ENCODE measurements at regions not wholly inside any gene's neighbourhood (a gene's known extent, or its start where the extent isn't known, plus 50 kb on each side); places are given as distances from the start of the nearest gene placed in this dataset.

- peaks cover 20% of the 10 kb centered on the region for H3K4me1 ChIP-seq (ENCODE audit: insufficient read depth)
- no peaks in the 10 kb centered on the region for H3K9me3 ChIP-seq (ENCODE audit: low read depth)
- H4K20me1 ChIP-seq (ENCODE audit: insufficient read depth, poor library complexity, severe bottlenecking): no peaks in the 10 kb centered on the region
- TF ChIP-seq, protein P1, sequence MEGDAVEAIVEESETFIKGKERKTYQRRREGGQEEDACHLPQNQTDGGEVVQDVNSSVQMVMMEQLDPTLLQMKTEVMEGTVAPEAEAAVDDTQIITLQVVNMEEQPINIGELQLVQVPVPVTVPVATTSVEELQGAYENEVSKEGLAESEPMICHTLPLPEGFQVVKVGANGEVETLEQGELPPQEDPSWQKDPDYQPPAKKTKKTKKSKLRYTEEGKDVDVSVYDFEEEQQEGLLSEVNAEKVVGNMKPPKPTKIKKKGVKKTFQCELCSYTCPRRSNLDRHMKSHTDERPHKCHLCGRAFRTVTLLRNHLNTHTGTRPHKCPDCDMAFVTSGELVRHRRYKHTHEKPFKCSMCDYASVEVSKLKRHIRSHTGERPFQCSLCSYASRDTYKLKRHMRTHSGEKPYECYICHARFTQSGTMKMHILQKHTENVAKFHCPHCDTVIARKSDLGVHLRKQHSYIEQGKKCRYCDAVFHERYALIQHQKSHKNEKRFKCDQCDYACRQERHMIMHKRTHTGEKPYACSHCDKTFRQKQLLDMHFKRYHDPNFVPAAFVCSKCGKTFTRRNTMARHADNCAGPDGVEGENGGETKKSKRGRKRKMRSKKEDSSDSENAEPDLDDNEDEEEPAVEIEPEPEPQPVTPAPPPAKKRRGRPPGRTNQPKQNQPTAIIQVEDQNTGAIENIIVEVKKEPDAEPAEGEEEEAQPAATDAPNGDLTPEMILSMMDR (IDR thresholded peaks at IDR 0.05; ENCODE audit: poor library complexity): no peak
- TF ChIP-seq EZH2 (IDR thresholded peaks at IDR 0.05; ENCODE audit: borderline replicate concordance) (no peak), EZH2phosphoT487 (IDR thresholded peaks at IDR 0.05; ENCODE audit: low read depth, severe bottlenecking, unreplicated experiment) (no peak)
- no peak for DNase-seq (ENCODE audit: low spot score)
- H3K36me3 ChIP-seq (replicated peaks; ENCODE audit: insufficient read depth, low read depth): no peaks in the 10 kb centered on the region
- WGBS (ENCODE audit: low lambda C conversion rate, missing lambda C conversion rate): 97% methylated on average over 4 of the region's 4 CpGs
- H3K9me2 ChIP-seq (replicated peaks; ENCODE audit: insufficient read depth): no peaks in the 10 kb centered on the region
- peak overlapping the region; percentile 10 for H3K27ac ChIP-seq
- H3K4me3 ChIP-seq: no peak overlapping the region
- no peak overlapping the region for H3K4me2 ChIP-seq
- no peaks in the 10 kb centered on the region for H3K27me3 ChIP-seq
- no peaks in the 10 kb centered on the region for H3K79me2 ChIP-seq
- H2AFZ ChIP-seq: no peak overlapping the region
Measured at GRCh38 chr18:10124557-10124956, 210.7 kb downstream of the VAPA start.

- no peaks in the 10 kb centered on the region for H3K79me2 ChIP-seq
- no peak overlapping the region for H3K4me2 ChIP-seq
- 79% methylated on average over 3 of the region's 3 CpGs for WGBS (ENCODE audit: low lambda C conversion rate, missing lambda C conversion rate)
- peak overlapping the region; percentile 33 for H2AFZ ChIP-seq
- H4K20me1 ChIP-seq (ENCODE audit: insufficient read depth, poor library complexity, severe bottlenecking): no peaks in the 10 kb centered on the region
- peaks cover 20% of the 10 kb centered on the region for H3K4me1 ChIP-seq (ENCODE audit: insufficient read depth)
- H3K9me3 ChIP-seq (ENCODE audit: low read depth): no peaks in the 10 kb centered on the region
- no peak for DNase-seq (ENCODE audit: low spot score)
- peak overlapping the region; percentile 10 for H3K27ac ChIP-seq
- H3K4me3 ChIP-seq: no peak overlapping the region
- H3K36me3 ChIP-seq (replicated peaks; ENCODE audit: insufficient read depth, low read depth): no peaks in the 10 kb centered on the region
- no peaks in the 10 kb centered on the region for H3K27me3 ChIP-seq
- no peaks in the 10 kb centered on the region for H3K9me2 ChIP-seq (replicated peaks; ENCODE audit: insufficient read depth)
- no peak for TF ChIP-seq EZH2 (IDR thresholded peaks at IDR 0.05; ENCODE audit: borderline replicate concordance)
- no peak for TF ChIP-seq EZH2phosphoT487 (IDR thresholded peaks at IDR 0.05; ENCODE audit: low read depth, severe bottlenecking, unreplicated experiment)
- TF ChIP-seq, protein P1 (IDR thresholded peaks at IDR 0.05; ENCODE audit: poor library complexity): no peak
Measured at GRCh38 chr18:10124967-10125366, 211.2 kb downstream of the VAPA start.

DNA sequence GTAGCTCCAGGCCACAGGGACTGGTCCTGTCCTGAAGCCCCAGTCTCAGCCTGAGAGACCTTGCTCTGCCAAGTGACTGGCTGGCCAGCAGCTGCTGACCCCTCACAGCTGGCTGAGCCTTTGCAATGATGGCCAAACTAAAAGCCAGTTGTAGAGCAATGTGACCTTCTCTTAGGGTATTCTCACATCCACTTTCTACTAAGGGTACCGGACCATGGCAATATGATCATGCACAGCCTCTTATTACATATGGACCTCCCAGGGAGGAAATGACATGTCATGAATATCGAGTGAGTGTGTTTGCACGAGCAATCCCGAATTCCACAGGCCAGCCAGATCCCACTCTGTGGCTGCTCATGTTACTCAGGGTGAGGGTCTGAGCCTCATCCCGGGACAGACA is 213.9 kb downstream of the VAPA start:
- TF ChIP-seq, protein P1 (IDR thresholded peaks at IDR 0.05; ENCODE audit: poor library complexity): no peak
- TF ChIP-seq EZH2 (IDR thresholded peaks at IDR 0.05; ENCODE audit: borderline replicate concordance) (no peak), EZH2phosphoT487 (IDR thresholded peaks at IDR 0.05; ENCODE audit: low read depth, severe bottlenecking, unreplicated experiment) (no peak)
- H3K9me3 ChIP-seq (ENCODE audit: low read depth): no peaks in the 10 kb centered on the region
- peaks cover 18% of the 10 kb centered on the region for H3K4me1 ChIP-seq (ENCODE audit: insufficient read depth)
- H3K27ac ChIP-seq: no peak overlapping the region
- no peaks in the 10 kb centered on the region for H3K9me2 ChIP-seq (replicated peaks; ENCODE audit: insufficient read depth)
- no peaks in the 10 kb centered on the region for H4K20me1 ChIP-seq (ENCODE audit: insufficient read depth, poor library complexity, severe bottlenecking)
- 49% methylated on average over 5 of the region's 5 CpGs for WGBS (ENCODE audit: low lambda C conversion rate, missing lambda C conversion rate)
- H3K79me2 ChIP-seq: no peaks in the 10 kb centered on the region
- H3K27me3 ChIP-seq: no peaks in the 10 kb centered on the region
- no peaks in the 10 kb centered on the region for H3K36me3 ChIP-seq (replicated peaks; ENCODE audit: insufficient read depth, low read depth)
- DNase-seq (ENCODE audit: low spot score): no peak
- no peak overlapping the region for H3K4me3 ChIP-seq
- H3K4me2 ChIP-seq: no peak overlapping the region
- H2AFZ ChIP-seq: no peak overlapping the region

Data from hepatocyte (in vitro differentiated cells).